GM12878 (cell line): ENCODE measurements at regions not wholly inside any gene's neighbourhood (a gene's known extent, or its start where the extent isn't known, plus 50 kb on each side); places are given as distances from the start of the nearest gene placed in this dataset.

ENCODE experiments used
- ATAC-seq: fragments of 200-7000 bp; cut with Tn5 transposase; 3 replicates; pipeline ENCODE4 v1.9.1; 2020; ENCODE audit warnings: mild to moderate bottlenecking, moderate library complexity
- BruUV-seq: library from RNA; stranded (reverse); fragments of 400-500 nt; replicated peaks from 2 replicates; lab custom pipeline; 2021; lab: Mats Ljungman, UMichigan
- CTCF ChIA-PET: fragments of 300-600 bp; sonication (Branson Sonifier 250); formaldehyde crosslinking; extraction: SDS; loops from one replicate; lab custom pipeline; 2021; ENCODE audit warnings: inconsistent platforms; lab: Yijun Ruan, JAX
- POLR2A ChIA-PET: fragments of 350-600 bp; formaldehyde crosslinking; extraction: SDS; loops from one replicate; lab custom pipeline; 2021; ENCODE audit warnings: inconsistent platforms; lab: Charles Lee
- RAD21 ChIA-PET: fragments of 300-600 bp; sonication (Branson Sonifier 250); formaldehyde crosslinking; loops from one replicate; lab custom pipeline; 2023; ENCODE audit warnings: antibody characterized with exemption; ENCODE audit not compliant: unreplicated experiment; lab: Charles Lee
- SMC1A ChIA-PET: fragments of 300-600 bp; sonication (Branson Sonifier 250); formaldehyde crosslinking; loops from one replicate; lab custom pipeline; 2023; ENCODE audit not compliant: unreplicated experiment, uncharacterized antibody; lab: Charles Lee
- DNase-seq: peaks from one replicate; pipeline ENCODE4 v3.0.0-alpha.2; 2011; ENCODE audit warnings: low read depth, low spot score
- FAIRE-seq: peaks from 3 replicates; lab custom pipeline; 2011; peaks lifted over from hg19 to GRCh38; lab: Jason Lieb, UNC
- H2AFZ ChIP-seq: 2 replicates; pipeline ENCODE4 v1.6.0; 2011; ENCODE audit warnings: low read depth, low read length, control low read depth; ENCODE audit not compliant: control insufficient read depth
- H3K27ac ChIP-seq: 2 replicates; pipeline ENCODE4 v1.5.1; 2011; ENCODE audit warnings: control low read depth; ENCODE audit not compliant: control insufficient read depth, insufficient read depth
- H3K27me3 ChIP-seq, 2 experiments: replicated peaks in 1 of 2; 2 replicates each; pipeline versions ENCODE4 v1.6.0 to v1.6.1; 2011; ENCODE audit warnings: low read length in 1 of 2; ENCODE audit not compliant: control insufficient read depth in 2 of 2, insufficient read depth in 2 of 2
- H3K36me3 ChIP-seq, 2 experiments: 2 replicates each; pipeline ENCODE4 v1.5.1; 2011; ENCODE audit warnings: low read length in 1 of 2; ENCODE audit not compliant: control insufficient read depth in 2 of 2, insufficient read depth in 2 of 2
- H3K4me1 ChIP-seq: 2 replicates; pipeline ENCODE4 v1.6.1; 2011; ENCODE audit warnings: mild to moderate bottlenecking, low read length, moderate library complexity, mixed read lengths; ENCODE audit not compliant: control insufficient read depth, insufficient read depth
- H3K4me2 ChIP-seq: 2 replicates; pipeline ENCODE4 v1.6.0; 2011; ENCODE audit warnings: control low read depth; ENCODE audit not compliant: control insufficient read depth, insufficient read depth
- H3K4me3 ChIP-seq: fragments of 200-600 bp; sonication (generic); 2 replicates; pipeline ENCODE4 v1.5.1; 2016
- H3K79me2 ChIP-seq: 2 replicates; pipeline ENCODE4 v1.6.0; 2011; ENCODE audit warnings: low read length; ENCODE audit not compliant: control insufficient read depth, insufficient read depth
- H3K9ac ChIP-seq: 2 replicates; pipeline ENCODE4 v1.8.0; 2011; ENCODE audit warnings: low read length, control low read depth, mixed read lengths; ENCODE audit not compliant: control insufficient read depth, insufficient read depth
- H3K9me3 ChIP-seq: replicated peaks from 3 replicates; pipeline ENCODE4 v1.5.1; 2011; ENCODE audit warnings: mild to moderate bottlenecking, low read length; ENCODE audit not compliant: control insufficient read depth, insufficient read depth
- H4K20me1 ChIP-seq: 2 replicates; pipeline ENCODE4 v1.6.0; 2011; ENCODE audit not compliant: control insufficient read depth, insufficient read depth
- ATF7 ChIP-seq: fragments of 450-650 bp; IDR thresholded peaks from 2 replicates; pipeline ENCODE4 v1.6.1; 2016; ENCODE audit warnings: low read depth, mild to moderate bottlenecking
- CREB1 ChIP-seq: IDR thresholded peaks from 2 replicates; pipeline ENCODE4 v1.6.1; 2012; ENCODE audit warnings: low read depth, mild to moderate bottlenecking, inconsistent platforms
- IRF4 ChIP-seq: IDR thresholded peaks from 2 replicates; pipeline ENCODE4 v1.6.1; 2011; ENCODE audit warnings: low read depth, low read length
- MTA2 ChIP-seq: fragments of 450-650 bp; IDR thresholded peaks from 2 replicates; pipeline ENCODE4 v1.6.1; 2016; ENCODE audit warnings: low read depth, mild to moderate bottlenecking, moderate library complexity
- SMARCA5 ChIP-seq: fragments of 450-650 bp; IDR thresholded peaks from 2 replicates; pipeline ENCODE4 v1.6.1; 2017; ENCODE audit warnings: mild to moderate bottlenecking
- SUZ12 ChIP-seq: fragments of 200-600 bp; sonication (generic); IDR thresholded peaks from one replicate; pipeline ENCODE4 v1.6.1; 2018; ENCODE audit warnings: antibody characterized with exemption, mild to moderate bottlenecking; ENCODE audit not compliant: unreplicated experiment
- ZNF207 ChIP-seq: fragments of 450-650 bp; IDR thresholded peaks from 2 replicates; pipeline ENCODE4 v1.6.1; 2014; ENCODE audit warnings: antibody characterized with exemption, mild to moderate bottlenecking, borderline replicate concordance
- WGBS: methylation state at CpG from one replicate; pipeline ENCODE4 v1.1.6; 2016; ENCODE audit warnings: low lambda C conversion rate; ENCODE audit not compliant: insufficient replicate concordance, insufficient coverage; ENCODE audit errors: missing lambda C conversion rate; 5-methylcytosine and 5-hydroxymethylcytosine counted together
- in situ Hi-C: fragments of 300-500 bp; cut with MboI; formaldehyde crosslinking; loops from 9 replicates; pipeline ENCODE4 v1.14.3; 2018; ENCODE audit warnings: mixed read lengths
- intact Hi-C: fragments of 100-400 bp; cut with micrococcal nuclease; formaldehyde crosslinking; loops from one replicate; pipeline ENCODE4 v1.14.2; 2022; ENCODE audit not compliant: unreplicated experiment
- TF ChIP-seq, protein P1 (sequence below): fragments of 450-650 bp; IDR thresholded peaks from 2 replicates; pipeline ENCODE4 v1.6.1; 2017; ENCODE audit warnings: mild to moderate bottlenecking
- TF ChIP-seq, protein P2 (sequence below): fragments of 450-650 bp; formaldehyde crosslinking; IDR thresholded peaks from 2 replicates; pipeline ENCODE4 v1.5.0; 2022; ENCODE audit warnings: mild to moderate bottlenecking, missing genetic modification characterization

DNA sequence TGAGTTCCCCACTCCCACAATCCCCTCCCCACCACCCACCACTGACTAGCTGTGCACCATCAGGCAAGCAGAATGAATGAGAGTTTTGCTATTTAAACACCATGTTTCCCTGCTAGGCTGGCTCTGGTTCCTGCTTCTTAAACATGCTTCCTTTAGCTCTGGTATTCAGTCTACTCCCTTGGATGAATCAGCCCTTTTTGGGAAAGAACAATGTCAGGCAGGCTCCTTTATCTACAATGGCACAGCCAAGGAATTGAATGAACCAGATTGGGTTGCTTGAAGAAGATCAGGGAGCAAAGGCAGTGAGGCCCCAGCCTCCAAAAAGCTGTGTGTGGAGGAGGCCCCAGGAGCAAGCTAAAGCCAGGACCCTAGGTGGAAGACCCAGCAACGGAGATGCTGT lies 92.9 kb upstream of the ISX start:
- RAD21 ChIA-PET = no interaction called here
- no peaks in the 10 kb centered on the region for H3K79me2 ChIP-seq
- in situ Hi-C loops = no loop called here
- no peaks in the 10 kb centered on the region for H4K20me1 ChIP-seq
- WGBS = 0% methylated on average over 1 of the region's 1 CpG
- no peak overlapping the region for H2AFZ ChIP-seq
- POLR2A ChIA-PET = no interaction called here
- ATAC-seq (no peak), FAIRE-seq (no peak), DNase-seq (no peak)
- H3K27me3 ChIP-seq = no peaks in the 10 kb centered on the region
- no peaks in the 10 kb centered on the region; the same call in 2 of the 3 replicates for H3K9me3 ChIP-seq
- H3K4me2 ChIP-seq = no peak overlapping the region
- intact Hi-C loops = no loop called here
- H3K27ac ChIP-seq = no peak overlapping the region
- CTCF ChIA-PET = no interaction called here
- no TSS peak for BruUV-seq
- TF ChIP-seq SUZ12 = no peak
- H3K4me1 ChIP-seq = no peaks in the 10 kb centered on the region
- SMC1A ChIA-PET = no interaction called here
- no peak overlapping the region for H3K4me3 ChIP-seq
- no peak overlapping the region for H3K9ac ChIP-seq
- no peaks in the 10 kb centered on the region for H3K36me3 ChIP-seq

DNA sequence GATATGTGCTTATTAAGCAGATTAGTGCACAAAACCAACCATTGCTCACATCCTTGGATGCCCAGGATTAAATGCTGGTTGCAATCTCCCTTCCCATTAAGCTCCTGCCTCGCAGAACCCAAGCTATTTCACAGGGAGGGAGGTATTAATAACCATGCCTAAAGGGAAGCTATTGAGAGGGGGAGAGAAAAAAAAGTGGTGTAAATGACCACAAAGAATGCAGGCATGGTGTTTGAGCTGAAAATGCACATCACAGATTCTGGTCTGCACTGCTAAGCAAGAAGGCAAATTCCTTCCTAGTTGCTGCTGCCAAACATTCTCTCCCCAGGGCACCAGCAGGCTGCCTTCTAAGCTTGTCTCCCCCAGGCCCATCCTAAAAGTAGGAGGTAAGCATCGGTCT lies 92.0 kb upstream of the ISX start:
- WGBS = 8% methylated on average over 2 of the region's 2 CpGs
- POLR2A ChIA-PET = no interaction called here
- ATAC-seq = no peak

More for the DNA sequence above, 92.0 kb upstream of the ISX start:
- intact Hi-C loops = no loop called here
- RAD21 ChIA-PET = no interaction called here
- TF ChIP-seq, protein P1, sequence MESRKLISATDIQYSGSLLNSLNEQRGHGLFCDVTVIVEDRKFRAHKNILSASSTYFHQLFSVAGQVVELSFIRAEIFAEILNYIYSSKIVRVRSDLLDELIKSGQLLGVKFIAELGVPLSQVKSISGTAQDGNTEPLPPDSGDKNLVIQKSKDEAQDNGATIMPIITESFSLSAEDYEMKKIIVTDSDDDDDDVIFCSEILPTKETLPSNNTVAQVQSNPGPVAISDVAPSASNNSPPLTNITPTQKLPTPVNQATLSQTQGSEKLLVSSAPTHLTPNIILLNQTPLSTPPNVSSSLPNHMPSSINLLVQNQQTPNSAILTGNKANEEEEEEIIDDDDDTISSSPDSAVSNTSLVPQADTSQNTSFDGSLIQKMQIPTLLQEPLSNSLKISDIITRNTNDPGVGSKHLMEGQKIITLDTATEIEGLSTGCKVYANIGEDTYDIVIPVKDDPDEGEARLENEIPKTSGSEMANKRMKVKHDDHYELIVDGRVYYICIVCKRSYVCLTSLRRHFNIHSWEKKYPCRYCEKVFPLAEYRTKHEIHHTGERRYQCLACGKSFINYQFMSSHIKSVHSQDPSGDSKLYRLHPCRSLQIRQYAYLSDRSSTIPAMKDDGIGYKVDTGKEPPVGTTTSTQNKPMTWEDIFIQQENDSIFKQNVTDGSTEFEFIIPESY = no peak
- TF ChIP-seq IRF4 = no peak
- no peak for TF ChIP-seq MTA2
- TF ChIP-seq CREB1 = no peak
- TF ChIP-seq SMARCA5 = no peak
- no peak for TF ChIP-seq ZNF207
- TF ChIP-seq, protein P2, sequence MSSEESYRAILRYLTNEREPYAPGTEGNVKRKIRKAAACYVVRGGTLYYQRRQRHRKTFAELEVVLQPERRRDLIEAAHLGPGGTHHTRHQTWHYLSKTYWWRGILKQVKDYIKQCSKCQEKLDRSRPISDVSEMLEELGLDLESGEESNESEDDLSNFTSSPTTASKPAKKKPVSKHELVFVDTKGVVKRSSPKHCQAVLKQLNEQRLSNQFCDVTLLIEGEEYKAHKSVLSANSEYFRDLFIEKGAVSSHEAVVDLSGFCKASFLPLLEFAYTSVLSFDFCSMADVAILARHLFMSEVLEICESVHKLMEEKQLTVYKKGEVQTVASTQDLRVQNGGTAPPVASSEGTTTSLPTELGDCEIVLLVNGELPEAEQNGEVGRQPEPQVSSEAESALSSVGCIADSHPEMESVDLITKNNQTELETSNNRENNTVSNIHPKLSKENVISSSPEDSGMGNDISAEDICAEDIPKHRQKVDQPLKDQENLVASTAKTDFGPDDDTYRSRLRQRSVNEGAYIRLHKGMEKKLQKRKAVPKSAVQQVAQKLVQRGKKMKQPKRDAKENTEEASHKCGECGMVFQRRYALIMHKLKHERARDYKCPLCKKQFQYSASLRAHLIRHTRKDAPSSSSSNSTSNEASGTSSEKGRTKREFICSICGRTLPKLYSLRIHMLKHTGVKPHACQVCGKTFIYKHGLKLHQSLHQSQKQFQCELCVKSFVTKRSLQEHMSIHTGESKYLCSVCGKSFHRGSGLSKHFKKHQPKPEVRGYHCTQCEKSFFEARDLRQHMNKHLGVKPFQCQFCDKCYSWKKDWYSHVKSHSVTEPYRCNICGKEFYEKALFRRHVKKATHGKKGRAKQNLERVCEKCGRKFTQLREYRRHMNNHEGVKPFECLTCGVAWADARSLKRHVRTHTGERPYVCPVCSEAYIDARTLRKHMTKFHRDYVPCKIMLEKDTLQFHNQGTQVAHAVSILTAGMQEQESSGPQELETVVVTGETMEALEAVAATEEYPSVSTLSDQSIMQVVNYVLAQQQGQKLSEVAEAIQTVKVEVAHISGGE (CRISPR knock-in tag) = no peak
- no peak for TF ChIP-seq ATF7
- TF ChIP-seq, all 136 proteins: peak for 0
- no peak overlapping the region for H3K4me3 ChIP-seq
- no peaks in the 10 kb centered on the region for H4K20me1 ChIP-seq
- no peak overlapping the region for H3K27ac ChIP-seq
- no TSS peak for BruUV-seq
- no peaks in the 10 kb centered on the region for H3K4me1 ChIP-seq
- no peak for FAIRE-seq
- no peaks in the 10 kb centered on the region; the same call in 2 of the 3 replicates for H3K9me3 ChIP-seq
- in situ Hi-C loops = no loop called here
- no peak overlapping the region for H3K4me2 ChIP-seq
- H3K9ac ChIP-seq = no peak overlapping the region
- H3K27me3 ChIP-seq = no peaks in the 10 kb centered on the region
- no peak overlapping the region for H2AFZ ChIP-seq
- SMC1A ChIA-PET = no interaction called here
- CTCF ChIA-PET = no interaction called here
- H3K79me2 ChIP-seq = no peaks in the 10 kb centered on the region
- no peak for DNase-seq
- no peaks in the 10 kb centered on the region for H3K36me3 ChIP-seq
